ENCODE measurements at regions not wholly inside any gene's neighbourhood (a gene's known extent, or its start where the extent isn't known, plus 50 kb on each side); places are given as distances from the start of the nearest gene placed in this dataset.
"Not testable (repeated sequence)": the region's sequence is repeated elsewhere in the genome, so short reads cannot be mapped to it uniquely, and the experiment has no call there.

- no peaks in the 10 kb centered on the region for H3K36me3 ChIP-seq (ENCODE audit: insufficient read depth, low read length)
- no peak overlapping the region for H3K9ac ChIP-seq (ENCODE audit: low read length)
- H3K27me3 ChIP-seq (ENCODE audit: insufficient read depth, low read depth, low read length): no peaks in the 10 kb centered on the region
- no peak overlapping the region for H3K4me2 ChIP-seq (ENCODE audit: low read length)
- H3K4me3 ChIP-seq (ENCODE audit: low read length): no peak overlapping the region
- H3K9me2 ChIP-seq (ENCODE audit: insufficient read depth, low read length): no peaks in the 10 kb centered on the region
- H2AFZ ChIP-seq (ENCODE audit: low read depth, low read length): no peak overlapping the region
- no peaks in the 10 kb centered on the region for H3K9me3 ChIP-seq (ENCODE audit: low read length)
- no peaks in the 10 kb centered on the region for H4K20me1 ChIP-seq (ENCODE audit: insufficient read depth)
- no peak overlapping the region for H3K27ac ChIP-seq (ENCODE audit: low read length)
- no peaks in the 10 kb centered on the region for H3F3A ChIP-seq (ENCODE audit: insufficient read depth, low read length, poor library complexity, severe bottlenecking)
- no peaks in the 10 kb centered on the region for H3K79me2 ChIP-seq (replicated peaks; ENCODE audit: insufficient read depth, low read length)
- no peak for TF ChIP-seq POLR2AphosphoS5 (IDR thresholded peaks at IDR 0.05)
- TF ChIP-seq RAD21 (conservative IDR thresholded peaks at IDR 0.05): no peak
- no peak for TF ChIP-seq EZH2 (IDR thresholded peaks at IDR 0.05; ENCODE audit: borderline replicate concordance, insufficient read depth, low read length, poor library complexity, severe bottlenecking)
- no peak for TF ChIP-seq MXI1 (conservative IDR thresholded peaks at IDR 0.05; ENCODE audit: poor library complexity, severe bottlenecking)
- TF ChIP-seq TAF1 (IDR thresholded peaks at IDR 0.05; ENCODE audit: low read depth): no peak
- TF ChIP-seq EP300 (conservative IDR thresholded peaks at IDR 0.05; ENCODE audit: poor library complexity, severe bottlenecking): no peak
- TF ChIP-seq CTCF (IDR thresholded peaks at IDR 0.05; ENCODE audit: poor library complexity, severe bottlenecking): no peak
- no peak for TF ChIP-seq REST (IDR thresholded peaks at IDR 0.05; ENCODE audit: borderline replicate concordance)
- no peak for TF ChIP-seq SMC3 (conservative IDR thresholded peaks at IDR 0.05; ENCODE audit: poor library complexity)
Observed at GRCh38 chr6:80425089-80425823, 318.8 kb downstream of the BCKDHB start.

- no peak overlapping the region for H3K27ac ChIP-seq (ENCODE audit: low read length)
- no peak for TF ChIP-seq POLR2AphosphoS5 (IDR thresholded peaks at IDR 0.05)
- H3K4me3 ChIP-seq (ENCODE audit: low read length): no peak overlapping the region
- H3K9me3 ChIP-seq (ENCODE audit: low read length): no peaks in the 10 kb centered on the region
- H3K36me3 ChIP-seq (ENCODE audit: insufficient read depth, low read length): no peaks in the 10 kb centered on the region
- H2AFZ ChIP-seq (ENCODE audit: low read depth, low read length): no peak overlapping the region
- no peak overlapping the region for H3K4me2 ChIP-seq (ENCODE audit: low read length)
- no peaks in the 10 kb centered on the region for H3K27me3 ChIP-seq (ENCODE audit: insufficient read depth, low read depth, low read length)
- no peaks in the 10 kb centered on the region for H3K79me2 ChIP-seq (replicated peaks; ENCODE audit: insufficient read depth, low read length)
- no peak overlapping the region for H3K9ac ChIP-seq (ENCODE audit: low read length)
- H3F3A ChIP-seq (ENCODE audit: insufficient read depth, low read length, poor library complexity, severe bottlenecking): no peaks in the 10 kb centered on the region
- no peaks in the 10 kb centered on the region for H3K9me2 ChIP-seq (ENCODE audit: insufficient read depth, low read length)
- no peaks in the 10 kb centered on the region for H4K20me1 ChIP-seq (ENCODE audit: insufficient read depth)
Observed at GRCh38 chr6:80411486-80411885, 305.0 kb downstream of the BCKDHB start.

GRCh38 chr6:80407976-80408375, 301.5 kb downstream of the BCKDHB start:
- not testable (repeated sequence) for H3K27ac ChIP-seq (ENCODE audit: low read length); H3K9ac ChIP-seq (ENCODE audit: low read length); H3K9me3 ChIP-seq (ENCODE audit: low read length); H3K36me3 ChIP-seq (ENCODE audit: insufficient read depth, low read length); H3K4me3 ChIP-seq (ENCODE audit: low read length); H3K9me2 ChIP-seq (ENCODE audit: insufficient read depth, low read length); H3K27me3 ChIP-seq (ENCODE audit: insufficient read depth, low read depth, low read length); H3K79me2 ChIP-seq (replicated peaks; ENCODE audit: insufficient read depth, low read length); H3F3A ChIP-seq (ENCODE audit: insufficient read depth, low read length, poor library complexity, severe bottlenecking); H4K20me1 ChIP-seq (ENCODE audit: insufficient read depth); H3K4me2 ChIP-seq (ENCODE audit: low read length); H2AFZ ChIP-seq (ENCODE audit: low read depth, low read length)
